AG04450 (cell line): ENCODE measurements at regions not wholly inside any gene's neighbourhood (a gene's known extent, or its start where the extent isn't known, plus 50 kb on each side); places are given as distances from the start of the nearest gene placed in this dataset.
"Not testable (repeated sequence)": the region's sequence is repeated elsewhere in the genome, so short reads cannot be mapped to it uniquely, and the experiment has no call there.

ENCODE experiments used
- CTCF ChIA-PET: fragments of 300-600, 350-600 bp; formaldehyde crosslinking; extraction: SDS; loops from one replicate; lab custom pipeline; 2022; ENCODE audit warnings: antibody characterized with exemption, inconsistent platforms; lab: Charles Lee
- POLR2A ChIA-PET: fragments of 350-600 bp; formaldehyde crosslinking; extraction: SDS; loops from one replicate; lab custom pipeline; 2021; ENCODE audit warnings: antibody characterized with exemption, inconsistent platforms; lab: Yijun Ruan, JAX
- DNase-seq: peaks from one replicate; pipeline ENCODE4 v3.0.0-alpha.2; 2011; ENCODE audit warnings: low read depth, low spot score
- H3K27ac ChIP-seq: one replicate; pipeline ENCODE4 v1.5.1; 2012; ENCODE audit warnings: low read depth, low read length, control low read depth
- H3K27me3 ChIP-seq: one replicate; pipeline ENCODE4 v1.6.0; 2012; ENCODE audit warnings: low read length; ENCODE audit not compliant: control insufficient read depth, insufficient read depth
- H3K4me3 ChIP-seq: 2 replicates; pipeline ENCODE4 v1.5.1; 2011; ENCODE audit warnings: mild to moderate bottlenecking, low read depth, low read length, control low read depth
- H3K9me3 ChIP-seq: 2 replicates; pipeline ENCODE4 v1.5.1; 2012; ENCODE audit warnings: low read length; ENCODE audit not compliant: control insufficient read depth, insufficient read depth
- TF ChIP-seq, protein P1 (sequence below): IDR thresholded peaks from 2 replicates; pipeline ENCODE4 v1.5.1; 2011; ENCODE audit warnings: low read depth, low read length, control low read depth, inconsistent platforms

DNA sequence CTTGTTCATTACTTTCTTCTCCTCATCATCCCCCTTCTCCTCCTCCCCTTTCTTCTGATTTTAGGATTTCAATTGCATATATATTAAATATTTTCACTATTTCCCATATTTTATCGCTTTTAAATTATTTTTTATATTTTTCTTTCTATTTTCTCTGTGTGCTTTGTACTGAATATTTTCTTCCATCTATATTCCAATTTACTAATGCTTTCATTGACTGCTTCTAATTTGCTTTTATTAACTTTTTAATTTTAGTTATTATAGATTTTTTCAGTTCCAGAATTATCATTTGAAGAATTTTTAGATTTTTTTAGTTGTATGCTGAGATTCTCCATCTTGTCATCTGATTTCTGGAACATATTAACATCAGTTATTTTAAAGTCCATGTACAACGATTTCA, 83.2 kb upstream of the ST3GAL6 start:
- DNase-seq, result no peak
- ChIA-PET POLR2A (no interaction called here), CTCF (no interaction called here)
- H3K4me3 ChIP-seq, result no peak overlapping the region
- no peaks in the 10 kb centered on the region for H3K27me3 ChIP-seq
- H3K27ac ChIP-seq, result no peak overlapping the region
- TF ChIP-seq, protein P1, sequence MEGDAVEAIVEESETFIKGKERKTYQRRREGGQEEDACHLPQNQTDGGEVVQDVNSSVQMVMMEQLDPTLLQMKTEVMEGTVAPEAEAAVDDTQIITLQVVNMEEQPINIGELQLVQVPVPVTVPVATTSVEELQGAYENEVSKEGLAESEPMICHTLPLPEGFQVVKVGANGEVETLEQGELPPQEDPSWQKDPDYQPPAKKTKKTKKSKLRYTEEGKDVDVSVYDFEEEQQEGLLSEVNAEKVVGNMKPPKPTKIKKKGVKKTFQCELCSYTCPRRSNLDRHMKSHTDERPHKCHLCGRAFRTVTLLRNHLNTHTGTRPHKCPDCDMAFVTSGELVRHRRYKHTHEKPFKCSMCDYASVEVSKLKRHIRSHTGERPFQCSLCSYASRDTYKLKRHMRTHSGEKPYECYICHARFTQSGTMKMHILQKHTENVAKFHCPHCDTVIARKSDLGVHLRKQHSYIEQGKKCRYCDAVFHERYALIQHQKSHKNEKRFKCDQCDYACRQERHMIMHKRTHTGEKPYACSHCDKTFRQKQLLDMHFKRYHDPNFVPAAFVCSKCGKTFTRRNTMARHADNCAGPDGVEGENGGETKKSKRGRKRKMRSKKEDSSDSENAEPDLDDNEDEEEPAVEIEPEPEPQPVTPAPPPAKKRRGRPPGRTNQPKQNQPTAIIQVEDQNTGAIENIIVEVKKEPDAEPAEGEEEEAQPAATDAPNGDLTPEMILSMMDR, result no peak
- H3K9me3 ChIP-seq, result no peaks in the 10 kb centered on the region

DNA sequence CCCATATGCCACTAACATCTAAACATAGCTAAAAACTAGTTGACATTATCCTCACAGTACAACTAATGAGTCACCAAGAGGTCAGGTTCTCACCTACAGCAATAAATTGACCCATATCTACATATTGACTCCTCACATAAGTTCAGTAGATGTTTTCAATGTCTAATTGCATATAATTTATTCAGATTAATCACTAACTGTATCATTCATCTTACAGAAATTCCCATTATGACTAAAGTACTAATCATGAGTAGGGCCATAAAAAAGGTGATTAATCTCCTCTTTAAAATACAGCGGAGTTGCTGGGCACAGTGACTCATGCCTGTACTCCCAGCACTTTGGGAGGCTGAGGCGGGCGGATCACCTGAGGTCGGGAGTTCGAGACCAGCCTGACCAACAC, 82.4 kb upstream of the ST3GAL6 start:
- ChIA-PET CTCF (interaction anchor here (0.7 kb wide), 1 partner anchor 88 kb away, joined by 5 read pairs; no protein-coding TSS in a partner anchor), POLR2A (no interaction called here)
- H3K4me3 ChIP-seq, result no peak overlapping the region
- no peak for DNase-seq
- no peaks in the 10 kb centered on the region for H3K9me3 ChIP-seq
- TF ChIP-seq, protein P1, result no peak
- no peaks in the 10 kb centered on the region for H3K27me3 ChIP-seq
- H3K27ac ChIP-seq, result no peak overlapping the region

DNA sequence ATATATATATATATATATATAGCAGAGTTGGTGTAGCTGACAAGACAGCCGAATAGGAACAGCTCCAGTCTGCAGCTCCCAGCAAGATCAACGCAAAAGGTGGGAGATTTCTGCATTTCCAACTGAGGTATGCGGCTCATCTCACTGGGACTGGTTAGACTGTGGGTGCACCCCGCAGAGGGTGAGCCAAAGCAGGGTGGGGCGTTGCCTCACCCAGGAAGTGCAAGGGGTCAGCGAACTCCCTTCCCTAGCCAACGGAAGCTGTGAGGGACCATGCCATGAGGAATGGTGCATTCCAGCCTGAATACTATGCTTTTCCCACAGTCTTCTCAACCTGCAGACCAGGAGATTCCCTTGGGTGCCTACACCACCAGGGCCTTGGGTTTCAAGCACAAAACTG, 81.7 kb upstream of the ST3GAL6 start:
- CTCF ChIA-PET, result no interaction called here
- no peaks in the 10 kb centered on the region for H3K9me3 ChIP-seq
- H3K4me3 ChIP-seq, result no peak overlapping the region
- DNase-seq, result no peak
- POLR2A ChIA-PET, result no interaction called here
- no peaks in the 10 kb centered on the region for H3K27me3 ChIP-seq
- no peak overlapping the region for H3K27ac ChIP-seq
- TF ChIP-seq, protein P1, result no peak

DNA sequence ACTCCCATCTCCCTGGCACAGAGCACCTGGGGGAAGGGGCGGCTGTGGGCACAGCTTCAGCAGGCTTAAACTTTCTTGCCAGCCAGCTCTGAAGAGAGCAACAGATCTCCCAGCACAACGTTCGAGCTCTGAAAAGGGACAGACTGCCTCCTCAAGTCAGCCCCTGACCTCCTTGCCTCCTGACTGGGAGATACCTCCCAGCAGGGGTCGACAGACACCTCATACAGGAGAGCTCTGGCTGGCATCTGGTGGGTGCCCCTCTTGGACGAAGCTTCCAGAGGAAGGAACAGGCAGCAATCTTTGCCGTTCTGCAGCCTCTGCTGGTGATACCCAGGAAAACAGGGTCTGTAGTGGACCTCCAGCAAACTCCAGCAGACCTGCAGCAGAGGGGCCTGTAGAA, 80.7 kb upstream of the ST3GAL6 start:
- CTCF ChIA-PET, result interaction anchor here (0.6 kb wide), 1 partner anchor 44 kb away, joined by 3 read pairs; no protein-coding TSS in a partner anchor
- H3K4me3 ChIP-seq, H3K27ac ChIP-seq, H3K27me3 ChIP-seq, H3K9me3 ChIP-seq, DNase-seq, POLR2A ChIA-PET: not testable (repeated sequence)

DNA sequence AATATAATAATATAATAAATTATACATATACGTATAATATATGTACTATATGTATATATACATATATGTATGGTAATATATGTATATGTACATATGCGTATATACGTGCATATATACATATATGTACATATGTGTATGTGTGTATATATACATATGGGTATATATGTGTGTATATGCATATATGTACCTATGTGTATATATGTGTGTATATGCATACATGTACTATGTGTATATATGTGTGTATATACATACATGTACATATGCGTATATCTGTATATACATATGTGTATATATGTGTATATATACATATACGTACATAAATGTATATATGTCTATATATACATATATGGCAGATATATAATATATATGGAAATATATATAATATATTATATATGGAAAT, 74.8 kb upstream of the ST3GAL6 start:
- TF ChIP-seq, protein P1, result no peak
- CTCF ChIA-PET, result no interaction called here
- POLR2A ChIA-PET, result no interaction called here
- no peak for DNase-seq
- Histone ChIP-seq H3K27ac (no peak overlapping the region), H3K9me3 (no peaks in the 10 kb centered on the region), H3K27me3 (no peaks in the 10 kb centered on the region), H3K4me3 (no peak overlapping the region)

DNA sequence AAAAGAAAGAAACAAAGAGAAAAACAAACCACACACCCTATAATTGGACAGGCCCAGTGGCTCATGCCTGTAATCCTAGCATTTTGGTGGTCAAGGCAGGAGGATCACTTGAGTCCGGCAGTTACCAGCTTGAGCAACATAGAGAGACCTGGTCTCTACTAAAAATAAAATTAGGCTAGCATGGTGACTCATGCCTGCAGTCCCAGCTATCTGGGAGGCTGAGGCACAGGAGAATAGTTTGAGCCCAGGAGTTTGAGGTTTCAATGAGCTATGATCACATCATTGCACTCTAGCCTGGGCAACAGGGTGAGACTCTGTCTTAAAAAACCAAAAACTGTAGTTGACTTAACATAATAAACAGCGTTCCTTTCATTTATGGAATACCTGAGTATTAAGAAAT, 72.3 kb upstream of the ST3GAL6 start:
- Histone ChIP-seq H3K9me3 (no peaks in the 10 kb centered on the region), H3K4me3 (no peak overlapping the region), H3K27ac (no peak overlapping the region), H3K27me3 (no peaks in the 10 kb centered on the region)
- ChIA-PET POLR2A (no interaction called here), CTCF (interaction anchor here (0.5 to 1.7 kb wide), 4 partner anchors 14 to 119 kb away, joined by 3 to 6 read pairs (median 3); no protein-coding TSS in a partner anchor)
- TF ChIP-seq, protein P1, result no peak
- no peak for DNase-seq
